Activated naive CD4-positive, alpha-beta T cell treated with anti-CD3 and anti-CD28 coated beads, Interleukin-2, amount 50 U/mL, for 72 hours (primary cell): ENCODE measurements at regions not wholly inside any gene's neighbourhood (a gene's known extent, or its start where the extent isn't known, plus 50 kb on each side); places are given as distances from the start of the nearest gene placed in this dataset.

Source experiments
- ATAC-seq, 2 donors: fragments of 150-1000 bp; cut with Tn5 transposase; 2 replicates each; pipeline ENCODE4 v1.10.0; 2021; ENCODE audit warnings: mild to moderate bottlenecking in 2 of 2, moderate library complexity in 2 of 2
- DNase-seq, 2 donors: peaks; one replicate each; pipeline ENCODE4 v3.0.0; 2021 to 2022; ENCODE audit warnings: low spot score in 2 of 2
- H3K27ac Mint-ChIP-seq, 2 donors: one replicate each; pipeline ENCODE4 v1.8.0; 2022; ENCODE audit warnings: mild to moderate bottlenecking in 2 of 2, mixed read lengths in 2 of 2
- H3K36me3 Mint-ChIP-seq, 2 donors: one replicate each; pipeline ENCODE4 v1.8.0; 2022; ENCODE audit warnings: mixed read lengths in 2 of 2
- H3K9me3 Mint-ChIP-seq, 2 donors: one replicate each; pipeline ENCODE4 v1.8.0; 2022; ENCODE audit warnings: mixed read lengths in 2 of 2

DNA sequence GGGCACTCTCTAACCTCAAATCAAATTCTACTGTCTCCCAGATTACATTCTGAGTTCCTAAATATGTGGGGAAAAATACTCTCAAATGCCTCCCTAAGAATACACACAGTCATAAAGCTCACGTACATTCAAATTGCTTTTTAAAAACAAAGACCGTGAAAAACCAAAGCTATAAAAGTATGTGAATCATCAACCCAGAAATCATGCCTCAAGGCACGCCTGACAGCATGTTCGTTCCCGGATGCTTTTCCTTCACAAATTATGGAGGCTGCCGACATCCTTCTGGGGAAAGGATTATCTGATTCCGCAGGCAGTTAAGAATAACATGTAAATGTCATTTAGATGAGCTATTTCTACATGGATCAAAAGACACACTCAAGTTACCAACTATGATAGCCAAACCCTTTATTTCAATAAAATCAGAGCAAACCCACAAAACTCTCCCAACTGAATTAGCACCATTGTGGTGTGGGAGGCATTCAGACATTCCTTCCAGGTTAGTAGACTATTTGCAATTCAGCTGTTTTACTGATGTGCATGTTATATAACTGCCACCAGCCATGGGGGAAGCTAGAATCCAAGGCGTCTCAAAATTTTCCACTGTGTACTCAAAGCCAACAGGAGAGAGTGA is 398.2 kb upstream of the TRIB2 start:
- H3K36me3 Mint-ChIP-seq: no peaks in the 10 kb centered on the region
- H3K9me3 Mint-ChIP-seq: no peaks in the 10 kb centered on the region
- no peak for DNase-seq
- no peak overlapping the region for H3K27ac Mint-ChIP-seq
- no peak for ATAC-seq

DNA sequence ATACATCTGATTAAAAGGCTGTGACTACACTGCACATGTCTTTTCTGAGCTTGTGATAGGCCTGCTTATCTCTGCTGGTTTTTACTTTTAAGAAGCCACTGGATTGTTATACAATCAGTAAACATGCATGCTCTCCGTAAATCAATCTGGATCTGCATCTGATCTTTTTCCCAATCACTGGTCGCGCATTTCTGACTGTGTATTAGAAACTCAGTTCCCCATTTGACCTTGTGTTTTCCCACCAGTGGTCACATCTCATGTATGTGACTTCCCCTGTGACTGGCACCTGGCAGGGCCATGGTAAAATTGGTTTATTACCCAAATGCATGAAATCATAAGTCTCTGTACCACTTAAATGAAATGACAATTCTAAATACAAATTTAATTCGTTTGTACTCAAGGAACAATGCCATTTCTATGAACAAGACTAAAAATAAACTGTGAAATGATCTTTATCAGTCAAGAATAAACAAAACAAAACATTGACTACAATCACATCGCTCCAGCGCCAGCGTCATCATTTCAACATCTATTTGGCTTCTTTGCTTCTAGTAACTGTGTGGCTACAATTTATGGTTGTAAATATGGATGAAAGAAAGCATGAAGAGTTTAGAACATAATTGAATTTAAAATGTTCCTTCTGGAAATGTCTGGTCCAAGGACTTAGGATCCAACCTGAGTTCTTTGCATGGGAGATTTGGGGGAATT is 396.6 kb upstream of the TRIB2 start:
- Mint-ChIP-seq H3K9me3 (no peaks in the 10 kb centered on the region), H3K36me3 (no peaks in the 10 kb centered on the region), H3K27ac (no peak overlapping the region)
- DNase-seq (no peak), ATAC-seq (no peak)

DNA sequence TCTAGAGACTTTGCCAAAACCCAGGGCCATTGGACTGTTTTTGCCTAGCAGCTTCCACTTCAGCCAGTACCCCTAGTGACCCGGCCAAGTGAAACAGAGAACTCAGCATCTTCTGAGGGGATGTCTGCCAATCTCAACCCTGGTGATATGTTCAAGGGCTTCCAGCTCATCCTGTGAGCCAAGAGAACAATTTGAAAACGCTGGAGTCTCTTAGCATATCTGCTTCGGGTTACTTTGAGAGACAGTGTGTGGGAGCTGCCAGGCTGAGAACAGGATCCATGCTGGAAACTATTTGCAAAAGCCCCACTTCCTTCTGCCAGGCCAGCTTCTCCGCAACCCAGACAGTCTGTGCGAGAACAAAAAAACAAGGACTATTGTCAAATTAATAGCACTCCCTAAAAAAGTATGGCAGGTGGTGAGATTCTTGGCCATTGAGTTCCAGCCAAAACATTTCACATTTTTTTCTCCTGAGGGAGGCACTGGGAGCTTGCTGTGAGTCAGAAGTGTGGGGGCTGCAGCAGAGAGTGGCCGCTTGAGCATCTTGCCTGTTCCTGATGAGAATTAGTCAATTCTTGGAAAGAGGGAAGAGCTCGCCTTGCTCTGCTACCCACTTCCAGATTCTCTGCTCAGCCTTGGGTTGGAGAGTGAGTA is 395.6 kb upstream of the TRIB2 start:
- H3K36me3 Mint-ChIP-seq: no peaks in the 10 kb centered on the region
- ATAC-seq (no peak), DNase-seq (no peak)
- H3K27ac Mint-ChIP-seq: no peak overlapping the region
- H3K9me3 Mint-ChIP-seq: peaks cover 0 to 5% of the 10 kb centered on the region in 2 donors

DNA sequence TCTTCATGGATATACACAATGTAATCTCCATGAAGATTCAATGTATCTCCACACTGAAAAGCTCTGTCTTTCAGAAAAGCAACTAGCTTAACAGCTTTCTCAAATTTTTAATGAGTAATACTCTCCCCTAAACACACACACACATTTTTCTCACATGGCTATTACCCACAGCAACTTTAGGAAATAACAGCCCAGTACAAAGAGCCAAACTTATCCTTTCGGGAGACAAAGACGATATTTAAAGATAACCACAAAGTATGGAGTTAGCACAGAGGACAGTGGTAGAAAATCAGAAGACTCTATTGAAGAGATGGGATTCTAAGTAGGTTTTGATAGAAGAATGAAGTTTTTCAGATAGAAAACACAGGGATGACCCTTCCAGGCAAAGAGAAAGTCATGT is 394.9 kb upstream of the TRIB2 start:
- DNase-seq (no peak), ATAC-seq (no peak)
- no peaks in the 10 kb centered on the region for H3K36me3 Mint-ChIP-seq
- H3K27ac Mint-ChIP-seq: no peak overlapping the region
- peaks cover 0 to 10% of the 10 kb centered on the region in 2 donors for H3K9me3 Mint-ChIP-seq

DNA sequence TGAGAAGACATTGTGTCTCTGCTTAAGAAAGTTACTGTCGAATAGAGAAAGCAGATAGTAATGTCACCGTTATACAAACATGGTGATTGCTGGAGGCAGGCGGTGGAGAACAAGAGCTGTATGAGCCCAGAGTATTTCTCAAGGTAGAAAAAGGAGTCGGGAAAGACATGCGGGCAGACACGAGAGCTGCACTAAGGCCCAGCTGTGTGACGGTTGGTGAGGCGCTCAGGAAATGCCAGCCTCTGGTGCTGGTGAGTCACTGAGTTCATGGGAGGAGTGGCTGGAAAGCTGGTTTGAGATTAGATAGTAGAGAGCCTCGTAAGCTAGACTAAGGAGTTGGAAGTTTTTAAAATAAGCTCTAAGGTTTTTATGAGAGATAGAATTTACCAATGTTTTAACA is 390.9 kb upstream of the TRIB2 start:
- ATAC-seq (no peak), DNase-seq (no peak)

DNA sequence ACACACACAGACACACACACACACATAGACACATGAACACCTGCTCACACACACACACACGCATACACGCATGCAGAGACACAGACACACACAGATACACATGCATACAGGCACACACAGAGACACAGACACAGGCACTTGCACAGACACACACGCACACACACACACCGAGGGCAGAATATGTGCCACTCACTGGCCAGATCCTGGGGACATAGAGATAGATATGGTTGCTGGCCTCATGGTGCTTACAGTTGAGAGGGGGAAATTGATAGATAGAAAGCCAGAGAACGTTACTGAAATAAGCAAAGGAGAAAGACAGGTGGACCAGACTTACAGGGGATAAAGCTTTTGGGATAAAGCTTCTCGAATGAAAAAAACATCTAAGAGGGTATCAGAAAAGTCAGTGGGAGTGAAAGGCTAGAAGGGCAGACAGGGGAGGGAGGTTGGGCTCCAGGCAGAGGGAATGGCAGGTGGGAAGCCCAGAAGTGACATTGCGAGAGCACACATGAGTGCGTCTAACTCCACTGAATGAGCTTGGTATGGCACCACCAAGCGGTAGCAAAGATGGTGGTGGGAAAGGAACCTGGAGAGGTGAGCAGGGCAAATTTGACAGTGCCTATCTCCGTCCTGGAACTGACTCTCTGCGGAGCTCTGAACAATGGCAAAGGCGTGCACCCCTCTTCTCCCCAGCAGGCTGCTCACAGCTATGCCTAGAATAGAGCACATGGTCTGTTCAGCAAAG is 390.1 kb upstream of the TRIB2 start:
- Mint-ChIP-seq H3K9me3 (peaks cover 0 to 23% of the 10 kb centered on the region in 2 donors), H3K36me3 (no peaks in the 10 kb centered on the region), H3K27ac (no peak overlapping the region)
- ATAC-seq (no peak), DNase-seq (peak in 1 of 2 donors; percentile 10)

More for the DNA sequence above, 390.9 kb upstream of the TRIB2 start:
- no peak overlapping the region for H3K27ac Mint-ChIP-seq
- no peaks in the 10 kb centered on the region for H3K36me3 Mint-ChIP-seq
- peaks cover 0 to 17% of the 10 kb centered on the region in 2 donors for H3K9me3 Mint-ChIP-seq

DNA sequence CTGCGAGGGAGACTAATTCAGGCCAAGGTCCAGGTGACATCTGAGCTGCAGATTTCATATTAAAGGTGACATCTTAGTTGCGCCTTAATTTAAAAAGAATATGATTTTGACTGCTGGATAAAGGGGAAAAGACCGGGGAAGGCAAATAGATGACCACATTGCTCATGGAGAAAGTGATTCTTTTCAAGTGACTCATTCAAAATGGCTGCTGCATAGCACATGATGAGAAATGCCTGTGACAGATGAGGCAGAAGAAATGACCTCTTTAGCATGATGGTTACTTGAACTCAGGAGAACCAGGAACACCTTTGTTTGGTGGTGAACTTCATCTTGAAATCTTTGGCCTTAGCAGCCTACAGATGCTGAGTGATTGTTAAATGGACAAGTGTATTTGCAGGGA is 385.8 kb upstream of the TRIB2 start:
- Mint-ChIP-seq H3K9me3 (peaks cover 0 to 21% of the 10 kb centered on the region in 2 donors), H3K27ac (no peak overlapping the region), H3K36me3 (no peaks in the 10 kb centered on the region)
- no peak for DNase-seq
- peak in 1 of 2 donors; percentile 20 for ATAC-seq

DNA sequence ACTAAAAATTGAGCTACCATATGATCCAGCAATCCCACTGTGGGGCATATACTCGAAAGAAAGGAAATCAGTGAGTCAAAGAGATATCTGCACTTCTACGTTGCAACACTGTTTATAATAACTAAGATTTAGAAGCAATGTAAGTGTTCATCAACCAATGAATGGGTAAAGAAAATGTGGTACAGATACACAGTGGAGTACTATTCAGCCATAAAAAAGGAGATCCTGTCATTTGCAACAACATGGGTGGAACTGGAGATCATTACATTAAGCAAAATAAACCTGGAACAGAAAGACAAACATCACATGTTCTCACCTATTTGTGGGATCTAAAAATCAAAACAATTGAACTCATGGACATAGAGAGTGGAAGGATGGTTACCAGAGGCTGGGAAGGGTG is 385.0 kb upstream of the TRIB2 start:
- Mint-ChIP-seq H3K27ac (no peak overlapping the region), H3K36me3 (no peaks in the 10 kb centered on the region), H3K9me3 (peaks cover 0 to 16% of the 10 kb centered on the region in 2 donors)
- no peak for ATAC-seq
- DNase-seq: no peak

DNA sequence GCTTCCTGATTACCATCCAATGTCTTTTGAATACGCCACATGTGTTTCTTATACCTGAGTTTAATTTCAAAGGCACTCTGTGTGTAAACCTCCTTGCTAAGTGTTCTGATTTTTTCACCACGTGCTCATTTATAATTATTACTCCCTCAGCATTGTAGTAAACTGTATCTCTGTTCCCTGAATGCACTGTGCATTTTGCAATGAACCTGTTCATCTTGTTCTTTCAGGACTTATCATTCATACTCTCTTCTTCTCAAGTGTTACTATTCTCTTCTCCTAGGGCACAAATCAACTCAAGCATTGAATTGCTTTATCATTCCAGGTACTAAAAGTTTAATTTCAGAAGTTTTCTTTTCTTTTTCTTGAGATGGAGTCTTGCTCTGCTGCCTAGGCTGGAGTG is 383.4 kb upstream of the TRIB2 start:
- DNase-seq (no peak), ATAC-seq (no peak)
- Mint-ChIP-seq H3K27ac (no peak overlapping the region), H3K36me3 (no peaks in the 10 kb centered on the region), H3K9me3 (peaks cover 0 to 17% of the 10 kb centered on the region in 2 donors)

DNA sequence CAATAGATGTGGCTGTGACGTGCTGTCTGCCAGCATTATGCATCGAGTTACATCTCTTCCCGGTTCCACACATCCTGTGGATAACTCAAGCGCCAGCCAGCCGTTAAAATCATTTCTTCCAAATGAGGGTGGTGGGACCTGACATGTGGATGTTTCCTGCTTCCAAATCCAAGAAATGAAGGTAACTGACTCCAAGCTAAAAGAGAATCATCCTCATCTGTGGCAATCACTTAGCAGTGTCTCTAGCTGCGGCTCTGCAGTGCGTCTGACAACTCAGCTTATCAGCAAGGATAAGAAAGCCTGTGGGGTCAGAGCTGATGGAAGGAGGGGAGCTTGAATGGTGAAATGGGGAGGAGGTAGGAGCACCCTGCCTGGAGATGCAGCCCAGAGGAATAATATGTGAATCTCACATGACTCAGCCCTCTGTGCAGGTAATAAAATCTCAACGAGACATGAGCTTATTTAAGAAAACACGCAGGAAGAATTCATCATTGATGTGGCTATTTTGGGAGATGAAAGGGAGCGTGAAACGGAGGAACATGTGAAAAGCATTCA is 382.2 kb upstream of the TRIB2 start:
- DNase-seq: no peak
- H3K9me3 Mint-ChIP-seq: peaks cover 0 to 17% of the 10 kb centered on the region in 2 donors
- ATAC-seq: no peak
- no peak overlapping the region for H3K27ac Mint-ChIP-seq
- no peaks in the 10 kb centered on the region for H3K36me3 Mint-ChIP-seq

DNA sequence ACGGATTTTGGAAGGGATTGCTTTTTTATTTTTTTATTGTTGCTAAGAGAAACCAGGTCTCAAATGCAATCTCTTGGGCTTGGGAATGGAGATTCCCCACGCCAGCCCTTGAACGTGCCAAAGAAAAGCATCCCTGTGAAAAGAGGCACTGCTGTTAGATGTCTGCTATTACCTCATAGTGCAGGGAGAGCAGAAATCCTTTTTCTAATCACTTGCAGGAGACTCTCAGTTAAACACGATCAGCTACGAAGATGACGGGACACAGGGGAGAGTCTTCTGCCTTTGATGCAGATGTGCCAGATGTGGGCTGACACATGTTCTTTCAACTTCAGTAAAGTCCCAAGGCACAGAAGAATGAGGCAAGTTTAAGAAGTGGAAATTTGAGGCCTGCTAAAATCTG is 381.6 kb upstream of the TRIB2 start:
- ATAC-seq: no peak
- DNase-seq: no peak
- H3K9me3 Mint-ChIP-seq: peaks cover 0 to 17% of the 10 kb centered on the region in 2 donors
- no peaks in the 10 kb centered on the region for H3K36me3 Mint-ChIP-seq
- H3K27ac Mint-ChIP-seq: no peak overlapping the region

DNA sequence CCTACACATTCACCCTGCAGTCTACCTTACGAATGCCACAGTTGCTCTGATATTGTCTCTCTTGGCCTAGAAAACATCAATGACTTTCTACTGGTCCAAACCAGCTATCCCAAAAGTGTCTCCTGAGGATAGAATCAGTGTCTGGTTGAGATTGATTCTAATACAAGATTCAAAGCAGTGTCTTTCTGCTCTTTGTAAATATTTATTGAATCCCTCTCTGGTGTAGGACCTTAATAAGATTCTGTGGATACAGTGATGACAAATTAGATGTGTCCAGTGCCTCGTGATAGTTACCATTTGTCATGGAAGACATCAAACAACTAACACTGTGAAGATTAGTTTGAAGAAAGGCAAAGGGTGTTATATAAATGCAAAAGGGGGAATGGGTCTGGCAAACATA is 380.7 kb upstream of the TRIB2 start:
- H3K36me3 Mint-ChIP-seq: no peaks in the 10 kb centered on the region
- ATAC-seq (no peak), DNase-seq (no peak)
- no peak overlapping the region for H3K27ac Mint-ChIP-seq
- H3K9me3 Mint-ChIP-seq: peaks cover 0 to 12% of the 10 kb centered on the region in 2 donors

DNA sequence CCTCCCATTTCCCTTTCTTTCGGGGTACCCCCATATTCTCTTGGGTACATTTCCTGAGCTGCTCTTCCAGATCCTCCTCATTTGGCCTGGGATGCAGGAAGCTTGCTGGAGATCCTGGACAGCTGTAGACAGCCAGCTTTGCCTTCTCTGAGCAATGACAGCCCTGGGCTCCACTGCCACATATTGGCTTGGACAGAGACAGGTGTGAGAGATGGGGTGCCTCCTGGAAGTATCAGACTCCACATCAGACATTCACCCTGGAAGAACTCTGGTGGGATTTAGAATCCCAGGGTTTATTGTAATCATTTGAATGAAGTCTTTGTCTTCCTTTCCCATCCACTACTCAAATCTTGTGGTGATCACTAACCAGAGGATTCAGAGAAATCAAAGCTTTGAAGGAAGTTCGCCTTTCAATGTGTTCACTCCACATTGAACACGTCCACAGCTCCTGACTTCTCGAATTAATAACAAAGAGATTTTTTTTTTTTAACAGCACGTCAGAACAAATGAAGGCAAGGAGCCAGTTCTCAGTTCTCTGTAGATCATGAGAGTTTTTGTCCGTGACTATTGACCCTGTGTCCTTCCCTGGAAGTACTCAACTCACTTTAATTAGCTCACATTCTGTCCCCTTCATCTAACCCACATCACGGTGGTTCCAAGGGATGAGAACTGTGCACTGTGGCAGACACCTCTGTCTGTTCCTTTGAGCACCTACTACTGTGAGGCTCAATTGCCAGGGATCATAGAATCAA is 377.6 kb upstream of the TRIB2 start:
- H3K9me3 Mint-ChIP-seq: peaks cover 3 to 18% of the 10 kb centered on the region in 2 donors

DNA sequence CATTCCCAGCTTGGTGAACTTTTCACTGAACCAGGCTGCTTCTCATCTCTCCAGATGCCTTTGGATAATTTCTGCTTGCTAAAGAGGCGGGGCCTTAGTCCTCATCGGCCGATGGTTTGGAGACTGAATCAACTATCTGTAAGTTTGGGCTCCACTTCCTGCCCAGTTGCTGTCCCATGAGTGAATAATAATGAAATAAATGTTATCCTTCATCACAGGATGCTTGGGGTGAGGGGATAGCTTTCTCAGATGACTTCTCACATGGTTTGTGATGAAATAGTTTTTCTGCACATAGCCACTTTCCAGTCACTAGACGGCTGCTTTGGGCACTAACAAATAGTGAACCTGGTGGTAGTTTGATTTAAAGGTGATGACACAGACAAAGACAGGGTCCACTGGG is 376.6 kb upstream of the TRIB2 start:
- no peak overlapping the region for H3K27ac Mint-ChIP-seq
- no peak for DNase-seq
- H3K9me3 Mint-ChIP-seq: peaks cover 8 to 18% of the 10 kb centered on the region in 2 donors
- no peak for ATAC-seq
- peaks cover 0 to 5% of the 10 kb centered on the region in 2 donors for H3K36me3 Mint-ChIP-seq

More for the DNA sequence above, 377.6 kb upstream of the TRIB2 start:
- Mint-ChIP-seq H3K27ac (peak overlapping the region in 1 of 2 donors; percentile 16), H3K36me3 (no peaks in the 10 kb centered on the region)
- DNase-seq (no peak), ATAC-seq (no peak)

DNA sequence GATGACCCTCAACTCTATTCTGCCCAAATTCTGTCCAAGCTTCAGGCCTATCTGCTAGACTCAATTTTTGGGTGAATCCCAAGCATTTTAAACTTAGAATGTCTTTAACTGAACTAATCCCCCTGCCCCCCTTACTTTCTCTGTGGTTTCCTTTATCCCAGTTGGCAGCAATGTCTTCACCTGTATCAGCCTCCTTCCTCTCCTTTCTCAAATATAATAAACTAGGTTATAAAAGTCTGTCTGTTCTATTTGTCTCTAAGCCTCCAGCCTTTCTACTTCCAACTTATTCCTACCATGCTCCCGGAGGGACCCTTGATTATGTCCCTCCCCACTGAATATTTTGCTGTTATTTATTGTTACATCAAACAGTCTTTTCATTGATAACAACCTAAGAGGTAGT is 375.5 kb upstream of the TRIB2 start:
- no peak for ATAC-seq
- H3K36me3 Mint-ChIP-seq: peaks cover 0 to 5% of the 10 kb centered on the region in 2 donors
- no peak for DNase-seq
- no peak overlapping the region for H3K27ac Mint-ChIP-seq
- peaks cover 8 to 18% of the 10 kb centered on the region in 2 donors for H3K9me3 Mint-ChIP-seq

DNA sequence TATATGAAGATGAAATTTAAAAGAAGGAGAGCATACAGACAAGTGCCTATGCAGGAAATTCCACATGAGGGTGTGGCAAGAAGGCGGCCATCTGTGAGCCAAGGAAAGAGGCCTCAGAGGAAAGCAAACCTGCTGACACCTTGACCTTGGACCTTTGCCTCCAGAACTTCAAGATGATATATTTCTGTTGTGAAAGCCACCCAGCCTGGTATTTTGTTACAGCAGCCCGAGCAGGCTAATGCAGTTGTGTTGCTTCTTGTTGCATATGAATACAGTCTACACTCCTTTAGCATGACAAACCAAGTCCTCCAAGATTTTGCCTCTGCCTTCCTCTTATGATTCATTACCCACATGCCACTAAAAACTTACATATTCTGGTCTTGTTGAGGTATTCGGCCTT is 374.8 kb upstream of the TRIB2 start:
- H3K9me3 Mint-ChIP-seq: peaks cover 8 to 18% of the 10 kb centered on the region in 2 donors
- peaks cover 0 to 5% of the 10 kb centered on the region in 2 donors for H3K36me3 Mint-ChIP-seq
- no peak overlapping the region for H3K27ac Mint-ChIP-seq
- ATAC-seq (no peak), DNase-seq (no peak)
